ENCODE measurements at regions not wholly inside any gene's neighbourhood (a gene's known extent, or its start where the extent isn't known, plus 50 kb on each side); places are given as distances from the start of the nearest gene placed in this dataset.
"Not testable (repeated sequence)": the region's sequence is repeated elsewhere in the genome, so short reads cannot be mapped to it uniquely, and the experiment has no call there.

- DNase-seq (ENCODE audit: low spot score in 2 of 2), result peak in 1 of 2 donors; percentile 35
- peaks cover 42 to 44% of the 10 kb centered on the region in 2 donors for H3K9me3 Mint-ChIP-seq
- peaks cover 9 to 46% of the 10 kb centered on the region in 2 donors for H3K36me3 Mint-ChIP-seq
- ATAC-seq, result no peak
- no peak overlapping the region for H3K27ac Mint-ChIP-seq
These were observed 88.4 kb upstream of the ZNF492 start for GRCh38 chr19:22545751-22546150.

- peaks cover 30 to 31% of the 10 kb centered on the region in 2 donors for H3K9me3 Mint-ChIP-seq
- peaks cover 20 to 36% of the 10 kb centered on the region in 2 donors for H3K36me3 Mint-ChIP-seq
- DNase-seq (ENCODE audit: low spot score in 2 of 2) (no peak), ATAC-seq (no peak)
- no peak overlapping the region for H3K27ac Mint-ChIP-seq
These were observed 100.4 kb upstream of the ZNF492 start for GRCh38 chr19:22533761-22534160.

GRCh38 chr19:22532388-22533300 is 101.5 kb upstream of the ZNF492 start:
- Mint-ChIP-seq H3K9me3 (peaks cover 32 to 35% of the 10 kb centered on the region in 2 donors), H3K36me3 (peaks cover 20 to 36% of the 10 kb centered on the region in 2 donors), H3K27ac (no peak overlapping the region)
- no peak for DNase-seq (ENCODE audit: low spot score in 2 of 2)
- ATAC-seq, result no peak

GRCh38 chr19:22530042-22530441 is 104.1 kb upstream of the ZNF492 start:
- ATAC-seq (no peak), DNase-seq (ENCODE audit: low spot score in 2 of 2) (no peak)
- peaks cover 26 to 40% of the 10 kb centered on the region in 2 donors for H3K36me3 Mint-ChIP-seq
- peaks cover 32 to 37% of the 10 kb centered on the region in 2 donors for H3K9me3 Mint-ChIP-seq
- no peak overlapping the region for H3K27ac Mint-ChIP-seq

- H3K27ac Mint-ChIP-seq, result no peak overlapping the region
- ATAC-seq (no peak), DNase-seq (ENCODE audit: low spot score in 2 of 2) (no peak)
- peaks cover 30 to 37% of the 10 kb centered on the region in 2 donors for H3K36me3 Mint-ChIP-seq
- peaks cover 28 to 34% of the 10 kb centered on the region in 2 donors for H3K9me3 Mint-ChIP-seq
These were observed 105.2 kb upstream of the ZNF492 start for GRCh38 chr19:22528956-22529355.

- H3K9me3 Mint-ChIP-seq, result peaks cover 23 to 30% of the 10 kb centered on the region in 2 donors
- peaks cover 28 to 35% of the 10 kb centered on the region in 2 donors for H3K36me3 Mint-ChIP-seq
- DNase-seq (ENCODE audit: low spot score in 2 of 2) (no peak), ATAC-seq (no peak)
- no peak overlapping the region for H3K27ac Mint-ChIP-seq
These were observed 105.4 kb upstream of the ZNF98 start for GRCh38 chr19:22527554-22527953.

GRCh38 chr19:22526661-22527272 is 104.6 kb upstream of the ZNF98 start:
- no peak for ATAC-seq
- Mint-ChIP-seq H3K27ac (no peak overlapping the region), H3K9me3 (peaks cover 23 to 33% of the 10 kb centered on the region in 2 donors), H3K36me3 (peaks cover 29 to 33% of the 10 kb centered on the region in 2 donors)
- DNase-seq (ENCODE audit: low spot score in 2 of 2), result no peak

GRCh38 chr19:22523940-22524339 is 101.8 kb upstream of the ZNF98 start:
- no peak for ATAC-seq
- no peak overlapping the region for H3K27ac Mint-ChIP-seq
- no peak for DNase-seq (ENCODE audit: low spot score in 2 of 2)
- H3K9me3 Mint-ChIP-seq, result peaks cover 38 to 48% of the 10 kb centered on the region in 2 donors
- H3K36me3 Mint-ChIP-seq, result peaks cover 45 to 51% of the 10 kb centered on the region in 2 donors

- DNase-seq (ENCODE audit: low spot score in 2 of 2); H3K27ac Mint-ChIP-seq; ATAC-seq: not testable (repeated sequence)
- Mint-ChIP-seq H3K9me3 (peaks cover 30 to 40% of the 10 kb centered on the region in 2 donors), H3K36me3 (peaks cover 38 to 52% of the 10 kb centered on the region in 2 donors)
These were observed 97.4 kb upstream of the ZNF98 start for GRCh38 chr19:22519562-22519961.

GRCh38 chr19:22519152-22519551 is 97.0 kb upstream of the ZNF98 start:
- no peak for DNase-seq (ENCODE audit: low spot score in 2 of 2)
- peaks cover 33 to 40% of the 10 kb centered on the region in 2 donors for H3K9me3 Mint-ChIP-seq
- no peak for ATAC-seq
- peaks cover 36 to 52% of the 10 kb centered on the region in 2 donors for H3K36me3 Mint-ChIP-seq
- no peak overlapping the region for H3K27ac Mint-ChIP-seq

- Mint-ChIP-seq H3K9me3 (peaks cover 34 to 42% of the 10 kb centered on the region in 2 donors), H3K27ac (no peak overlapping the region), H3K36me3 (peaks cover 25 to 54% of the 10 kb centered on the region in 2 donors)
- DNase-seq (ENCODE audit: low spot score in 2 of 2) (no peak), ATAC-seq (no peak)
These were observed 95.6 kb upstream of the ZNF98 start for GRCh38 chr19:22517496-22518411.

- DNase-seq (ENCODE audit: low spot score in 2 of 2) (no peak), ATAC-seq (no peak)
- Mint-ChIP-seq H3K9me3 (peaks cover 29 to 37% of the 10 kb centered on the region in 2 donors), H3K27ac (no peak overlapping the region), H3K36me3 (peaks cover 18 to 38% of the 10 kb centered on the region in 2 donors)
These were observed 93.3 kb upstream of the ZNF98 start for GRCh38 chr19:22515435-22515834.

GRCh38 chr19:22503524-22503923 is 81.4 kb upstream of the ZNF98 start:
- H3K36me3 Mint-ChIP-seq, result peaks cover 26 to 31% of the 10 kb centered on the region in 2 donors
- no peak for DNase-seq (ENCODE audit: low spot score in 2 of 2)
- no peak overlapping the region for H3K27ac Mint-ChIP-seq
- peaks cover 27 to 40% of the 10 kb centered on the region in 2 donors for H3K9me3 Mint-ChIP-seq
- no peak for ATAC-seq

GRCh38 chr19:22502766-22503165 is 80.6 kb upstream of the ZNF98 start:
- H3K9me3 Mint-ChIP-seq, result peaks cover 27 to 43% of the 10 kb centered on the region in 2 donors
- no peak for ATAC-seq
- DNase-seq (ENCODE audit: low spot score in 2 of 2), result no peak
- H3K36me3 Mint-ChIP-seq, result peaks cover 26 to 37% of the 10 kb centered on the region in 2 donors
- H3K27ac Mint-ChIP-seq, result no peak overlapping the region

GRCh38 chr19:22498831-22499430 is 76.8 kb upstream of the ZNF98 start:
- DNase-seq (ENCODE audit: low spot score in 2 of 2); ATAC-seq; H3K27ac Mint-ChIP-seq: not testable (repeated sequence)
- Mint-ChIP-seq H3K9me3 (peaks cover 27 to 52% of the 10 kb centered on the region in 2 donors), H3K36me3 (peaks cover 20 to 43% of the 10 kb centered on the region in 2 donors)

GRCh38 chr19:22491746-22492145 is 69.6 kb upstream of the ZNF98 start:
- Mint-ChIP-seq H3K9me3 (peaks cover 26 to 44% of the 10 kb centered on the region in 2 donors), H3K36me3 (peaks cover 26 to 34% of the 10 kb centered on the region in 2 donors), H3K27ac (no peak overlapping the region)
- DNase-seq (ENCODE audit: low spot score in 2 of 2), result no peak
- ATAC-seq, result no peak
